Cardiac muscle cell (in vitro differentiated cells and primary cell): ENCODE measurements at regions not wholly inside any gene's neighbourhood (a gene's known extent, or its start where the extent isn't known, plus 50 kb on each side); places are given as distances from the start of the nearest gene placed in this dataset.

Experiments used
- DNase-seq, 2 donors: peaks; one replicate each; pipeline versions ENCODE4 v3.0.0 to v3.0.0-alpha.2; 2010 to 2017; ENCODE audit warnings: low read depth in 1 of 2, low spot score in 1 of 2
- H3K27ac ChIP-seq: fragments of 200-600 bp; sonication (generic); 2 replicates; pipeline ENCODE4 v1.5.1; 2016
- H3K27me3 ChIP-seq: fragments of 200-600 bp; sonication (generic); 2 replicates; pipeline ENCODE4 v1.6.0; 2016; ENCODE audit warnings: control low read depth
- H3K36me3 ChIP-seq: fragments of 200-600 bp; sonication (generic); 2 replicates; pipeline ENCODE4 v1.5.1; 2016; ENCODE audit warnings: control low read depth
- H3K4me1 ChIP-seq: fragments of 200-600 bp; sonication (generic); 2 replicates; pipeline ENCODE4 v1.8.1; 2017; ENCODE audit warnings: low read depth, mild to moderate bottlenecking, mixed run types
- H3K4me3 ChIP-seq: fragments of 200-600 bp; sonication (generic); 2 replicates; pipeline ENCODE4 v1.5.1; 2016; ENCODE audit warnings: mild to moderate bottlenecking
- H3K9me3 ChIP-seq: fragments of 200-600 bp; sonication (generic); 2 replicates; pipeline ENCODE4 v1.5.1; 2017; ENCODE audit warnings: low read depth, mild to moderate bottlenecking, control low read depth
- CTCF ChIP-seq: IDR thresholded peaks from 2 replicates; pipeline ENCODE4 v1.5.1; 2012; ENCODE audit warnings: low read depth, mild to moderate bottlenecking, low read length

DNA sequence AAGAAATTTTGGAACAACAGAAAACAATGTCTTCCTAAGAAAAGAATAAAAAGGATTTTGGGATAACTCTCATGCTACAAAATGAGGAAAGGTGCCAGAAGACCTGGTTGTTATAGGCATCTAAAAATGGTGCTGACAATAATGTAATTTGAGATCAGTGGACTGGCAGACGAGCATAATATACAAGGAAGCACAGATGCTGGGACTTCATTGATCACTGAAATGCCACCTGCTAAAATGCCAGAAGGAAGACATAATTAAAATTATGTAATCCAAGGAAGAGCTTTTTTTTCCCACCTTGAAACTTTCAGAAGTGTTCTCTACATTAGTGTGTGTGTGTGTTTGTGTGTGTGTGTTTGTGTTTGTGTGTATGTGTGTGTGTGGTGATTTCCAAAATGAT is 535.9 kb downstream of the XIRP2 start:
- TF ChIP-seq CTCF: no peak
- Histone ChIP-seq H3K9me3 (no peaks in the 10 kb centered on the region), H3K27ac (no peak overlapping the region), H3K36me3 (no peaks in the 10 kb centered on the region), H3K4me1 (no peaks in the 10 kb centered on the region), H3K4me3 (no peak overlapping the region), H3K27me3 (no peaks in the 10 kb centered on the region)
- no peak for DNase-seq

DNA sequence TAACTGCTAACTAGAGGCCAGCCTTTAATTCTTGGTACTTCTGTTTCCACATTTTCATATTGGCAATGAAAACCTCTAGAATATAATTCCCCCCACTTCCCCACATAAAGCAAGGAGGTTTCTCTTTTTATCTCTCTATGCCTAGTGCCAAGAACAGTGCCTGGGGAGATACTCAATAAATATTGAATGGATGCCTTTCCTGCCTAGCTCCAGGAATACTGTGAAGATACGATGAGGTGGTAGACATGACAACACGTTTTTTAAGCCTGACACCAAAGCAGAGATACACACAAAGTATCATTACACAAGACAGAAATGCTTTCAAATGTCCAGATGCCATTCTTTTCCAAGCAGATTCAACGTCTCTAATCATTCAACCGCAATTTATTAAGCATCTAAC is 535.5 kb downstream of the XIRP2 start:
- TF ChIP-seq CTCF: no peak
- no peaks in the 10 kb centered on the region for H3K27me3 ChIP-seq
- H3K9me3 ChIP-seq: no peaks in the 10 kb centered on the region
- H3K36me3 ChIP-seq: no peaks in the 10 kb centered on the region
- no peak overlapping the region for H3K4me3 ChIP-seq
- no peaks in the 10 kb centered on the region for H3K4me1 ChIP-seq
- no peak for DNase-seq
- H3K27ac ChIP-seq: no peak overlapping the region

DNA sequence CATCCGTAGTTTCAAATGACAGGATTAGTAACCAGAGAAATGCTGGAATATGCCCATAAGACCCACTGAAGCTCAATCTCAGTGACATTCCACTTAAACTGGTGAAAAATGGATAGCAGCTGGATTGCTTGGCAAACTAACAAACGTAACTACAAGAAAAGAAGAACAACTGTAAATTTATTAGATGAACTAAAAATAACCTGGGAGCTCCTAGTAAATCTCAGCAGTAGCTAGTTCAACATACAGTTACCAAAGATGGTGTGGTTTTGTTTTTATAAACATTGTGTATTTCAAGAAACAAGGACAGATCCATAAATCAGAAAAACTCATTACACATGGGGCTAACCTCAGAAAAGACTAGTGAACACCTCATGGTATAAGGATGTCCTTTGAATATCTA is 531.9 kb downstream of the XIRP2 start:
- Histone ChIP-seq H3K9me3 (no peaks in the 10 kb centered on the region), H3K27ac (no peak overlapping the region)

GRCh38 chr2:167415068-167415467 is 526.8 kb downstream of the XIRP2 start:
- Histone ChIP-seq H3K27me3 (no peaks in the 10 kb centered on the region), H3K4me3 (no peak overlapping the region), H3K36me3 (no peaks in the 10 kb centered on the region), H3K27ac (no peak overlapping the region), H3K9me3 (no peaks in the 10 kb centered on the region), H3K4me1 (no peaks in the 10 kb centered on the region)
- DNase-seq: no peak
- TF ChIP-seq CTCF: no peak

More for the DNA sequence above, 531.9 kb downstream of the XIRP2 start:
- TF ChIP-seq CTCF: no peak
- H3K36me3 ChIP-seq: no peaks in the 10 kb centered on the region
- H3K4me3 ChIP-seq: no peak overlapping the region
- no peaks in the 10 kb centered on the region for H3K4me1 ChIP-seq
- DNase-seq: no peak
- no peaks in the 10 kb centered on the region for H3K27me3 ChIP-seq

DNA sequence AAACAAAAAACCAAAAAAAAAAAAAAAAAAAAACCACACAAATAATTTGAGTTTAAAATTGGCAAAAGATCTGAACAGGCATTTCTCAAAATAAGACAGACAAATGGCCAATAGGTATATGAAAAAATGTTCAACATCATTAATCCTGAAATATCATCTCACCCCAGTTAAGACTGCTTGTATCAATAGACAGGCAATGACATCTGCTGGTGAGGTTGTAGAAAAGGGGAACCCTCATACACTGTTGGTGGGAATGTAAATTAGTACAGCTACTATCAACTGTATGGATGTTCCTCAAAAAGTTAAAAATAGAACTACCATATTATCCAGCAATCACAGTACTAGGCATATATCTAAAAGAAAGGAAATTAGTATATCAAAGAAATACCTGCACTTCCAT is 523.1 kb downstream of the XIRP2 start:
- H3K27ac ChIP-seq: no peak overlapping the region
- peak in 1 of 2 donors; percentile 17 for DNase-seq
- no peak for TF ChIP-seq CTCF

GRCh38 chr2:167406558-167406957 is 518.3 kb downstream of the XIRP2 start:
- no peak for TF ChIP-seq CTCF

More for the DNA sequence above, 523.1 kb downstream of the XIRP2 start:
- Histone ChIP-seq H3K9me3 (no peaks in the 10 kb centered on the region), H3K4me3 (no peak overlapping the region), H3K36me3 (no peaks in the 10 kb centered on the region), H3K27me3 (no peaks in the 10 kb centered on the region), H3K4me1 (no peaks in the 10 kb centered on the region)

More at GRCh38 chr2:167406558-167406957, 518.3 kb downstream of the XIRP2 start:
- Histone ChIP-seq H3K4me3 (no peak overlapping the region), H3K4me1 (no peaks in the 10 kb centered on the region), H3K9me3 (no peaks in the 10 kb centered on the region), H3K36me3 (no peaks in the 10 kb centered on the region), H3K27ac (no peak overlapping the region), H3K27me3 (no peaks in the 10 kb centered on the region)
- DNase-seq: peak in 1 of 2 donors; percentile 68
